Mammary epithelial cell (primary cell): ENCODE measurements at regions not wholly inside any gene's neighbourhood (a gene's known extent, or its start where the extent isn't known, plus 50 kb on each side); places are given as distances from the start of the nearest gene placed in this dataset.

Source experiments
- EZH2 ChIP-seq: IDR thresholded peaks from 2 replicates; pipeline ENCODE4 v1.6.1; 2012; ENCODE audit warnings: low read length, inconsistent platforms, borderline replicate concordance
- TF ChIP-seq, protein P1 (sequence below), 2 donors: IDR thresholded peaks in 1 of 2; conservative IDR thresholded peaks in 1 of 2; 2 replicates each; pipeline ENCODE4 v1.5.1; 2011 to 2012; ENCODE audit warnings: inconsistent platforms in 2 of 2, low read length in 2 of 2, mild to moderate bottlenecking in 2 of 2, control low read depth in 1 of 2, low read depth in 1 of 2; ENCODE audit not compliant: insufficient read depth in 1 of 2; ENCODE audit errors: extremely low read depth in 1 of 2

DNA sequence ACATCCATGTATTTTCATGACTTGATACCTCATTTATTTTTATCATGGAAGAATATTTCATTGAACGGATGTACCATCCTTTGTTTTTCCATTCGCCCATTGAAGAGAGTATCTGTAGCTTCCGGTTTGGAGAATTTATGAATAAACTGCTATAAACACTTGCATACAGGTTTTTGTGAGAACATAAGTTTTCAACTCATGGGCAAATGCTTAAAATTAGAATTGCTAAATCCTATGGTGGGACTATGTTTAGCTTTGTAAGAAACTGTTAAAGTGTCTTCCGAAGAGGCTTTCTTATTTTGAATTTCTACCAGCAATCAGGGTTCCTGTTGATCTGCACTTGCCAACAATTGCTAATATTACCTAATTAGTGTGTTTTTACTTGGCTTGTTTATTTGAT lies 938.9 kb downstream of the TDRD15 start:
- TF ChIP-seq, protein P1, sequence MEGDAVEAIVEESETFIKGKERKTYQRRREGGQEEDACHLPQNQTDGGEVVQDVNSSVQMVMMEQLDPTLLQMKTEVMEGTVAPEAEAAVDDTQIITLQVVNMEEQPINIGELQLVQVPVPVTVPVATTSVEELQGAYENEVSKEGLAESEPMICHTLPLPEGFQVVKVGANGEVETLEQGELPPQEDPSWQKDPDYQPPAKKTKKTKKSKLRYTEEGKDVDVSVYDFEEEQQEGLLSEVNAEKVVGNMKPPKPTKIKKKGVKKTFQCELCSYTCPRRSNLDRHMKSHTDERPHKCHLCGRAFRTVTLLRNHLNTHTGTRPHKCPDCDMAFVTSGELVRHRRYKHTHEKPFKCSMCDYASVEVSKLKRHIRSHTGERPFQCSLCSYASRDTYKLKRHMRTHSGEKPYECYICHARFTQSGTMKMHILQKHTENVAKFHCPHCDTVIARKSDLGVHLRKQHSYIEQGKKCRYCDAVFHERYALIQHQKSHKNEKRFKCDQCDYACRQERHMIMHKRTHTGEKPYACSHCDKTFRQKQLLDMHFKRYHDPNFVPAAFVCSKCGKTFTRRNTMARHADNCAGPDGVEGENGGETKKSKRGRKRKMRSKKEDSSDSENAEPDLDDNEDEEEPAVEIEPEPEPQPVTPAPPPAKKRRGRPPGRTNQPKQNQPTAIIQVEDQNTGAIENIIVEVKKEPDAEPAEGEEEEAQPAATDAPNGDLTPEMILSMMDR (conservative IDR thresholded peaks at IDR 0.05 in 1 of 2, IDR thresholded peaks at IDR 0.05 in 1 of 2; ENCODE audit: extremely low read depth in 1 of 2, insufficient read depth in 1 of 2, low read depth in 1 of 2, low read length in 2 of 2) = no peak
- no peak for TF ChIP-seq EZH2
